GM23338 (cell line): ENCODE measurements at regions not wholly inside any gene's neighbourhood (a gene's known extent, or its start where the extent isn't known, plus 50 kb on each side); places are given as distances from the start of the nearest gene placed in this dataset.
"Not testable (repeated sequence)": the region's sequence is repeated elsewhere in the genome, so short reads cannot be mapped to it uniquely, and the experiment has no call there.

Experiments
- CREB1 ChIP-seq: fragments of 250-450 bp; sonication (Bioruptor Pico); IDR thresholded peaks from 2 replicates; pipeline ENCODE4 v1.5.0; 2020; ENCODE audit warnings: low read depth, mild to moderate bottlenecking, moderate library complexity
- CTCF ChIP-seq, 2 experiments: fragments of 200-600 bp in 1 of 2; sonication (generic) in 1 of 2; conservative IDR thresholded peaks; 2 replicates each; pipeline versions ENCODE4 v1.5.1 to v1.6.1; 2016 to 2017; ENCODE audit warnings: antibody characterized with exemption in 2 of 2, low read depth in 2 of 2, mild to moderate bottlenecking in 2 of 2, moderate library complexity in 1 of 2
- EZH2phosphoT487 ChIP-seq: fragments of 200-600 bp; sonication (generic); IDR thresholded peaks from one replicate; pipeline ENCODE4 v1.8.1; 2018; ENCODE audit warnings: antibody characterized with exemption; ENCODE audit not compliant: unreplicated experiment
- JUNB ChIP-seq: IDR thresholded peaks from one replicate; pipeline ENCODE4 v1.6.1; 2016; ENCODE audit warnings: antibody characterized with exemption; ENCODE audit not compliant: unreplicated experiment
- TF ChIP-seq, protein P1 (sequence below): IDR thresholded peaks from one replicate; pipeline ENCODE4 v1.6.1; 2018; ENCODE audit warnings: antibody characterized with exemption; ENCODE audit not compliant: unreplicated experiment

DNA sequence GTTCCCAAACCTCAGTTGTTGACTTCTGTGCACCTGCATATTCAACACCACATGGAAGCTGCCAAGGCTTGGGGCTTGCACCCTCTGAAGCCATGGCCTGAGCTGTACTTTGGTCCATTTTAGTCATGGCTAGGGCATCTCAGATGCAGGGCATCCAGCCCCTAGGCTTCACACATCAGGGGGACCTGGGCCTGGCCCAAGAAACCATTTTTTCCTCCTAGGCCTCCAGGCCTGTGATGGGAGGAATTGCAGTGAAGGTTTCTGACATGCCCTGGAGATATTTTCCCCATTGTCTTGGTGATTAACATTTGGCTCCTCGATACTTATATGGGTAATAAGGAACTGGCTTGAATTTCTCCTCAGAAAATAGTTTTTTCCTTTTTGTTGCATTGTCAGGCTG lies 354.5 kb upstream of the ELAVL2 start:
- not testable (repeated sequence) for TF ChIP-seq CTCF (conservative IDR thresholded peaks at IDR 0.05; ENCODE audit: low read depth in 2 of 2); EZH2phosphoT487; CREB1 (CRISPR knock-in tag); JUNB
- TF ChIP-seq, protein P1, sequence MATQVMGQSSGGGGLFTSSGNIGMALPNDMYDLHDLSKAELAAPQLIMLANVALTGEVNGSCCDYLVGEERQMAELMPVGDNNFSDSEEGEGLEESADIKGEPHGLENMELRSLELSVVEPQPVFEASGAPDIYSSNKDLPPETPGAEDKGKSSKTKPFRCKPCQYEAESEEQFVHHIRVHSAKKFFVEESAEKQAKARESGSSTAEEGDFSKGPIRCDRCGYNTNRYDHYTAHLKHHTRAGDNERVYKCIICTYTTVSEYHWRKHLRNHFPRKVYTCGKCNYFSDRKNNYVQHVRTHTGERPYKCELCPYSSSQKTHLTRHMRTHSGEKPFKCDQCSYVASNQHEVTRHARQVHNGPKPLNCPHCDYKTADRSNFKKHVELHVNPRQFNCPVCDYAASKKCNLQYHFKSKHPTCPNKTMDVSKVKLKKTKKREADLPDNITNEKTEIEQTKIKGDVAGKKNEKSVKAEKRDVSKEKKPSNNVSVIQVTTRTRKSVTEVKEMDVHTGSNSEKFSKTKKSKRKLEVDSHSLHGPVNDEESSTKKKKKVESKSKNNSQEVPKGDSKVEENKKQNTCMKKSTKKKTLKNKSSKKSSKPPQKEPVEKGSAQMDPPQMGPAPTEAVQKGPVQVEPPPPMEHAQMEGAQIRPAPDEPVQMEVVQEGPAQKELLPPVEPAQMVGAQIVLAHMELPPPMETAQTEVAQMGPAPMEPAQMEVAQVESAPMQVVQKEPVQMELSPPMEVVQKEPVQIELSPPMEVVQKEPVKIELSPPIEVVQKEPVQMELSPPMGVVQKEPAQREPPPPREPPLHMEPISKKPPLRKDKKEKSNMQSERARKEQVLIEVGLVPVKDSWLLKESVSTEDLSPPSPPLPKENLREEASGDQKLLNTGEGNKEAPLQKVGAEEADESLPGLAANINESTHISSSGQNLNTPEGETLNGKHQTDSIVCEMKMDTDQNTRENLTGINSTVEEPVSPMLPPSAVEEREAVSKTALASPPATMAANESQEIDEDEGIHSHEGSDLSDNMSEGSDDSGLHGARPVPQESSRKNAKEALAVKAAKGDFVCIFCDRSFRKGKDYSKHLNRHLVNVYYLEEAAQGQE, result not testable (repeated sequence)
